Neural cell (in vitro differentiated cells): ENCODE measurements at regions not wholly inside any gene's neighbourhood (a gene's known extent, or its start where the extent isn't known, plus 50 kb on each side); places are given as distances from the start of the nearest gene placed in this dataset.

ENCODE experiments used
- CTCF ChIP-seq: fragments of 450-650 bp; IDR thresholded peaks from 2 replicates; pipeline ENCODE4 v1.5.1; 2014; ENCODE audit warnings: antibody characterized with exemption, mild to moderate bottlenecking, moderate library complexity; ENCODE audit not compliant: poor library complexity, severe bottlenecking
- EP300 ChIP-seq: fragments of 450-650 bp; conservative IDR thresholded peaks from 2 replicates; pipeline ENCODE4 v1.6.1; 2014; ENCODE audit warnings: antibody characterized with exemption, mild to moderate bottlenecking, moderate library complexity; ENCODE audit not compliant: poor library complexity, severe bottlenecking
- EZH2 ChIP-seq: fragments of 200-600, 300-800 bp; shearing (Covaris generic), sonication (generic); IDR thresholded peaks from 2 replicates; pipeline ENCODE4 v1.6.1; 2014; ENCODE audit warnings: antibody characterized with exemption, low read length, borderline replicate concordance, mild to moderate bottlenecking; ENCODE audit not compliant: insufficient read depth, poor library complexity, severe bottlenecking
- POLR2AphosphoS5 ChIP-seq: IDR thresholded peaks from 2 replicates; pipeline ENCODE4 v1.6.1; 2012
- RAD21 ChIP-seq: fragments of 450-650 bp; conservative IDR thresholded peaks from 2 replicates; pipeline ENCODE4 v1.6.1; 2014; ENCODE audit warnings: antibody characterized with exemption, mild to moderate bottlenecking, moderate library complexity

GRCh38 chr5:57642698-57643097, 160.1 kb upstream of the ACTBL2 start:
- TF ChIP-seq POLR2AphosphoS5: no peak
- TF ChIP-seq CTCF: no peak
- TF ChIP-seq EZH2: no peak
- no peak for TF ChIP-seq RAD21
- TF ChIP-seq EP300: no peak
